ENCODE measurements at regions not wholly inside any gene's neighbourhood (a gene's known extent, or its start where the extent isn't known, plus 50 kb on each side); places are given as distances from the start of the nearest gene placed in this dataset.

GRCh38 chr10:113471241-113471996 is 81.4 kb upstream of the HABP2 start:
- BruUV-seq (replicated peaks): no TSS peak
- no peaks in the 10 kb centered on the region for H3K27me3 ChIP-seq (replicated peaks; ENCODE audit: insufficient read depth, low read depth, low read length, poor library complexity)
- ChIA-PET CTCF (no interaction called here), POLR2A (ENCODE audit: low non-redundant PET) (no interaction called here)
- H3K27ac ChIP-seq (ENCODE audit: low read depth, low read length, poor library complexity, severe bottlenecking): no peak overlapping the region
- H3K9me3 ChIP-seq (ENCODE audit: low read depth, low read length, poor library complexity, severe bottlenecking): no peaks in the 10 kb centered on the region
- no peak for DNase-seq (ENCODE audit: low spot score)
- intact Hi-C loops (cut with micrococcal nuclease; ENCODE audit: unreplicated experiment): no loop called here
- H3K4me1 ChIP-seq (ENCODE audit: insufficient read depth, low read length, poor library complexity, severe bottlenecking): no peaks in the 10 kb centered on the region
- TF ChIP-seq, protein P1, sequence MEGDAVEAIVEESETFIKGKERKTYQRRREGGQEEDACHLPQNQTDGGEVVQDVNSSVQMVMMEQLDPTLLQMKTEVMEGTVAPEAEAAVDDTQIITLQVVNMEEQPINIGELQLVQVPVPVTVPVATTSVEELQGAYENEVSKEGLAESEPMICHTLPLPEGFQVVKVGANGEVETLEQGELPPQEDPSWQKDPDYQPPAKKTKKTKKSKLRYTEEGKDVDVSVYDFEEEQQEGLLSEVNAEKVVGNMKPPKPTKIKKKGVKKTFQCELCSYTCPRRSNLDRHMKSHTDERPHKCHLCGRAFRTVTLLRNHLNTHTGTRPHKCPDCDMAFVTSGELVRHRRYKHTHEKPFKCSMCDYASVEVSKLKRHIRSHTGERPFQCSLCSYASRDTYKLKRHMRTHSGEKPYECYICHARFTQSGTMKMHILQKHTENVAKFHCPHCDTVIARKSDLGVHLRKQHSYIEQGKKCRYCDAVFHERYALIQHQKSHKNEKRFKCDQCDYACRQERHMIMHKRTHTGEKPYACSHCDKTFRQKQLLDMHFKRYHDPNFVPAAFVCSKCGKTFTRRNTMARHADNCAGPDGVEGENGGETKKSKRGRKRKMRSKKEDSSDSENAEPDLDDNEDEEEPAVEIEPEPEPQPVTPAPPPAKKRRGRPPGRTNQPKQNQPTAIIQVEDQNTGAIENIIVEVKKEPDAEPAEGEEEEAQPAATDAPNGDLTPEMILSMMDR (conservative IDR thresholded peaks at IDR 0.05; ENCODE audit: low read depth, low read length): no peak
- TF ChIP-seq EZH2 (IDR thresholded peaks at IDR 0.05; ENCODE audit: borderline replicate concordance, low read depth, low read length, poor library complexity, severe bottlenecking): no peak
- H3K36me3 ChIP-seq (ENCODE audit: insufficient read depth, low read length, poor library complexity, severe bottlenecking): no peaks in the 10 kb centered on the region
- H3K4me3 ChIP-seq (ENCODE audit: low read depth, low read length, poor library complexity, severe bottlenecking): no peak overlapping the region

- Histone ChIP-seq H3K9me3 (ENCODE audit: low read depth, low read length, poor library complexity, severe bottlenecking) (no peaks in the 10 kb centered on the region), H3K27me3 (replicated peaks; ENCODE audit: insufficient read depth, low read depth, low read length, poor library complexity) (no peaks in the 10 kb centered on the region), H3K36me3 (ENCODE audit: insufficient read depth, low read length, poor library complexity, severe bottlenecking) (no peaks in the 10 kb centered on the region), H3K4me3 (ENCODE audit: low read depth, low read length, poor library complexity, severe bottlenecking) (no peak overlapping the region), H3K27ac (ENCODE audit: low read depth, low read length, poor library complexity, severe bottlenecking) (no peak overlapping the region), H3K4me1 (ENCODE audit: insufficient read depth, low read length, poor library complexity, severe bottlenecking) (no peaks in the 10 kb centered on the region)
- ChIA-PET CTCF (no interaction called here), POLR2A (ENCODE audit: low non-redundant PET) (no interaction called here)
- TF ChIP-seq, protein P1 (conservative IDR thresholded peaks at IDR 0.05; ENCODE audit: low read depth, low read length): no peak
- no peak for TF ChIP-seq EZH2 (IDR thresholded peaks at IDR 0.05; ENCODE audit: borderline replicate concordance, low read depth, low read length, poor library complexity, severe bottlenecking)
- no peak for DNase-seq (ENCODE audit: low spot score)
- intact Hi-C loops (cut with micrococcal nuclease; ENCODE audit: unreplicated experiment): no loop called here
- no TSS peak for BruUV-seq (replicated peaks)
Observed at GRCh38 chr10:113473011-113473410, 79.8 kb upstream of the HABP2 start.

GRCh38 chr10:113473851-113474250 is 79.0 kb upstream of the HABP2 start:
- Histone ChIP-seq H3K36me3 (ENCODE audit: insufficient read depth, low read length, poor library complexity, severe bottlenecking) (no peaks in the 10 kb centered on the region), H3K27ac (ENCODE audit: low read depth, low read length, poor library complexity, severe bottlenecking) (no peak overlapping the region), H3K4me3 (ENCODE audit: low read depth, low read length, poor library complexity, severe bottlenecking) (no peak overlapping the region), H3K27me3 (replicated peaks; ENCODE audit: insufficient read depth, low read depth, low read length, poor library complexity) (no peaks in the 10 kb centered on the region), H3K4me1 (ENCODE audit: insufficient read depth, low read length, poor library complexity, severe bottlenecking) (no peaks in the 10 kb centered on the region), H3K9me3 (ENCODE audit: low read depth, low read length, poor library complexity, severe bottlenecking) (no peaks in the 10 kb centered on the region)
- ChIA-PET POLR2A (ENCODE audit: low non-redundant PET) (no interaction called here), CTCF (no interaction called here)
- intact Hi-C loops (cut with micrococcal nuclease; ENCODE audit: unreplicated experiment): no loop called here
- BruUV-seq (replicated peaks): no TSS peak
- TF ChIP-seq, protein P1 (conservative IDR thresholded peaks at IDR 0.05; ENCODE audit: low read depth, low read length): no peak
- TF ChIP-seq EZH2 (IDR thresholded peaks at IDR 0.05; ENCODE audit: borderline replicate concordance, low read depth, low read length, poor library complexity, severe bottlenecking): no peak
- DNase-seq (ENCODE audit: low spot score): no peak
